ENCODE measurements at regions not wholly inside any gene's neighbourhood (a gene's known extent, or its start where the extent isn't known, plus 50 kb on each side); places are given as distances from the start of the nearest gene placed in this dataset.
A peak's percentile ranks its signal among the peaks of the same experiment; 100 is the strongest.

GRCh38 chr14:29217813-29218450 lies 451.3 kb downstream of the FOXG1 start:
- DNase-seq (ENCODE audit: low read depth): no peak

DNA sequence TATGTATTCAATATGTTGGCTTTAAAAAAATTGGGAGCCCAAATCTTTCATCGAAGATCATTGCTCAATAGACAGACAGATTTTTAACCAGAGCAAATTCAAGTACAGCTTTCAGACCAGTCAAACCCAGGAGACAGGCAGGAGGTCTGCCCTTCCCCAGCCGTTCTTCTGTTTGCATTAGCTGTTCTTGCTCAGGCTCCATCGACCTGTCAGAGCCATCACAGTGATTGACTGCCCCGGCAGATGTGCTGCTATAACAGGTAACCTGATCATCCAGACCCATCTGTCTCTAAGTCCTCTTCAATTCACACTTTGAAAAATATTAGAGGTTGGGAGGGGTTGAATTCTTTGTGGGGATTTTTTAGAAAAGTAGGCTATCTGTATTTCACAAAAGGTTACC lies 453.5 kb downstream of the FOXG1 start:
- no peak for DNase-seq (ENCODE audit: low read depth)

GRCh38 chr14:29220566-29220965 lies 454.0 kb downstream of the FOXG1 start:
- DNase-seq (ENCODE audit: low read depth): no peak

- DNase-seq (ENCODE audit: low read depth): no peak
Measured at GRCh38 chr14:29222006-29222405, 455.4 kb downstream of the FOXG1 start.

DNA sequence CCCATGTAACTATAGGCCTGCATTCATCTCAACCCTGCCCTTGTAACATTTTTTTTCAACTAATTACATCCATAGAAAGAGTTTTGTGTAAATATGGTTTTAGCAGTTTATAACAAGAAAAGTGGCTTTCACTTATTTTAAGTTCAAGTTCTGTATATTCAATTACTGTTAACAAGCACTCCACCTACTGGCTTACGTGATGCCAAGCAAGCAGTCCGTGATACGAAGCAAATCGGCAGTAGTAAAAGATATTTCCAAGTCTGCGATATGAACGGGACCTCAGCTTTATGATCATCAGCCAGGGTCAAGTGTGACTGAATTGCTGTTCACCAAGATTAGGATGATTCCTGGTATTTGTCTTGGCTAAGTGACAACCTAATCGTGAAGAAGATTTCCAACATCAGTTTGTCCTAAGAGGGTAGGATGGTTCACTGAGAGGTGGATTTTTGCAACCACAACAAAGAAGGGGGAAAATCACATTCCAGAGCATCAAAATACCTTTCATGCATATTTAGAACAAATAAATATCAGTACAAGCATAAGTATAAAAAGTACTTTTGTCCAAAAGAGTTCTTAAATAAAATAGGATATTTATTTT lies 456.2 kb downstream of the FOXG1 start:
- peak; percentile 39 for DNase-seq (ENCODE audit: low read depth)

- DNase-seq (ENCODE audit: low read depth): no peak
Measured at GRCh38 chr14:29223947-29224346, 457.4 kb downstream of the FOXG1 start.

- peak; percentile 32 for DNase-seq (ENCODE audit: low read depth)
Measured at GRCh38 chr14:29227631-29228030, 461.0 kb downstream of the FOXG1 start.

DNA sequence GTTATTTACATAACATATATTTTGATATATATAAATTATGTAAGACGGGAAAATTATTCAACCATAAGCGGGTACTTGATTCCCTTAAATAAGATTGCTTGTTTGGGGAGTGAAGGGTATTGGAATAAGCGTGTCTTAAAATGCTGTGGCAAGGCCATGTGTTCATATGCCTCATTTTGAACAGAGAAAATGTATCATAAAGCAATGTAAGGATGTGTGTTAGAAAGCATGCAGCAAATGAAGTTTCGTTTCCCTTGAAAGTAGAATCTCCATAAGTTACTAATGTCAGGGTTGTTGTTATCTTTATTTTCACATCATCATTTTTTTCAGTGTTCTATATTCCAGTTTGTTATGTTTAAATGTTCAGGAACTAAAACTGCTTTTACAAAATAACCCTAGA lies 465.6 kb downstream of the FOXG1 start:
- DNase-seq (ENCODE audit: low read depth): no peak

- no peak for DNase-seq (ENCODE audit: low read depth)
Measured at GRCh38 chr14:29232711-29233110, 466.1 kb downstream of the FOXG1 start.

- no peak for DNase-seq (ENCODE audit: low read depth)
Measured at GRCh38 chr14:29233188-29233587, 466.6 kb downstream of the FOXG1 start.

DNA sequence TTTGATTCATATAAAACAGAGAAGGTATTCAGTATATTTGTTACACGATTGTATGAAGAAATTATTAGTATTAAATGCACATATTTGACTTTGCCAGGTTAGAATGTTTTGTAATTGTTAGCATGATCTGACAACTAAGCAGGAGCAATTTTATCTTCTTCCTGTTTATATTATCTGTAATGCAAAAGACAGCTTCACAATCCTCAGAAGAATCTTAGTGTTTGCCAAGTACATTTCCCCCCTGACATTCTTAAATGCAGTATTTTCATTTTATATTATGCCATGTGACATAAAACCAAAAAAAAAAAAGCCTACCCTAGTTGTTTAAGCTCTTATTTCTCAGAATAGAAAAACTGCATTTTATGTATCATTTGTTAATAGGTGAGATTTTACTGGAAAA lies 469.4 kb downstream of the FOXG1 start:
- DNase-seq (ENCODE audit: low read depth): no peak

DNA sequence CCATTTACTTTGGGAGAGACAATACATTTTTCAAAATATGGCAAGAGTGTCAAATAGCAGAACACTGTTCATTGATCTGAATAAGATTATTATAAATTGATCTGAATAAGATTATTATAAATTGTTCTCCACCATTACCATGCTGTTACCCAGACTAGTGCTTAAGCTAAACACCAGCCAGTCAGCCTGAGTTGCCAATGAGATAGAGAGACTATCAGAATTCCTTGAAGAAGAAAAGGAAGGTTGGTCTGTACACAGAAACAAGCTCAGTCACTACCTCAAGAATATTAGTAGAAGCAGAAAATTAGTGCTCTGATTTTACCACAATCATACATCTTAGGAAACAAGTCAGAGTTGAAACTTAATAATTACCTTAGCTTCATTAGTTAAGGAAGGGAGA lies 469.8 kb downstream of the FOXG1 start:
- no peak for DNase-seq (ENCODE audit: low read depth)

DNA sequence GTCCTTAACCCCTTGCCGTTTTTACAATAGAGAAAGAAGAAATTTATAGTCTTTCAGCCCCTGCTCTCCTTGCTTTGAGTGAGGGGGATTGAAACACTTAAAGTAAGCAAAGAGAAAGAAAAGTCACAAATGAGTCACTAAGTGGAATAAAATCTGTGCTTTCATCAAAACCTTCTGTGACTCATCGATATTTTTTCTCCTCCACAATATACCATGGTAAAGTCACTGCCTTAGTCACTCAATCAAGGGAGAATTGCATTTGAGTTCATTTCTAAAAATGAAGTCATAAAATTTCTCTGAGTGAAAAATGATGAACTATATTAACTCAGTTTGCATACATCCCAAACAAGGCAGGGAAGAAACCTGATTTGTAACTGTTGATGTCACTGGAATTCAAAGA lies 470.3 kb downstream of the FOXG1 start:
- DNase-seq (ENCODE audit: low read depth): peak; percentile 68

- DNase-seq (ENCODE audit: low read depth): peak; percentile 60
Measured at GRCh38 chr14:29240066-29240465, 473.5 kb downstream of the FOXG1 start.

DNA sequence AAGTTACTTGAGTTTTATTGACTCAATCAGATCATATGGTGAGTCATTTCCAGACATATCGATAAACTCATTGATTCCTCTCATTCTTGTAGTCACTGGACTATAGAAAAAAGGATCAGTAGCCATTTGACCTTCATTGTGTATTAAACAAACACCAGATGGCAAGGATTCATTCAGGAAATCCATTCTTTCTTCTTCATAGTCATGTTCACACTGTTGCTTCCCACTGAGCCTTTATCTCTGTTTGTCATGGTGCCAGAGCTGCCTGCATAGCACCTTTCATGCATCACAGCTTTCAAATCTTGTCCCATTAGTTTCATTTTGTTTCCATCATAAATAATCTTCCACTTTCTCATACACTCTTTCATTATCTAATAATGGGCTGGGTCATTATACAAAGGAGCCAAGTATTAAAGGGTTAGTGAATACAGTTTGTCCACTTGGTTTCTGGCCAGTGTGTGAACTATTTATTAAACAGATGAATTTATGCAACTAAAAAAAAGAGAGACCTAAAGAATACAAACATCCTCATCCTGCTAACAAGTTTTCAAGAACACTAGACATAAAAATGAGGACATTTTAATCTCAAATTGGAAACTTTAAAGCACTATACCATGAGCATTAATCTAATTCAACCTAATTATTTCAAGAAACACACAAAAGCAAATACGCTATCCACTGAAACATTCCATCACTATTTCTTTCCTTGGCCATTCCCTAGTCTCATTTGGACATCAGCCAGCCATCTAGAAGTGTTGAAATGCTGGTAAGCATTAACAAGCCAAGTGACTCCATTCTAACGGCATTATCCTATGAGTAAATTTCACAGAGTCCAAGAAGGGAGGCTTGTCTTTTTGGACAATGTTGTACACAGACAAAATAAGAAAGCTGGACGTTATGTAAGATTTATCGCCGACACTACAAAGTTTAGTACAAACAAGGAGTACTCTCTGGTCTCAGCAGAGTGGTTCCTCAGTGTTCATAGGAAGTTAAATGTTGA lies 476.5 kb downstream of the FOXG1 start:
- peak; percentile 40 for DNase-seq (ENCODE audit: low read depth)

- no peak for DNase-seq (ENCODE audit: low read depth)
Measured at GRCh38 chr14:29255692-29256091, 489.1 kb downstream of the FOXG1 start.

GRCh38 chr14:29262979-29263378 lies 496.4 kb downstream of the FOXG1 start:
- no peak for DNase-seq (ENCODE audit: low read depth)

GRCh38 chr14:29264865-29265264 lies 498.3 kb downstream of the FOXG1 start:
- DNase-seq (ENCODE audit: low read depth): no peak

DNA sequence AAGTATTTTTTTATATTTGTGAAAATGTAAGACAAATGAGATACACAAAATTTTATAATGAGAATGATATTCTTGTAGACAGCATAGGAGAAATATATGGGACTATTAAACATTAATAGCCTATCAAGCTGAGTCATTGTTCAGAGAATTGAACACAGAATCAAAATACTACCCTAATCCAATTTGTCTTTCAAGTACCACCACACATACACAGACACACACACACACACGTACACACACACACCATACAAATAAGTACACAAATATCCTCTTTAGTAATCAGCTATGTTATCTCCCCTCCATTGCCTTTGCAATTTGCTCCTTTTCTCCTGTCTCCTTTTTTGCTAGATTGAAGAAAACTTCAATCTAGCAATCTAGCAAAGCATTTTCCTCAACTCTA lies 499.3 kb downstream of the FOXG1 start:
- no peak for DNase-seq (ENCODE audit: low read depth)

- DNase-seq (ENCODE audit: low read depth): no peak
Measured at GRCh38 chr14:29271669-29272068, 505.1 kb downstream of the FOXG1 start.

DNA sequence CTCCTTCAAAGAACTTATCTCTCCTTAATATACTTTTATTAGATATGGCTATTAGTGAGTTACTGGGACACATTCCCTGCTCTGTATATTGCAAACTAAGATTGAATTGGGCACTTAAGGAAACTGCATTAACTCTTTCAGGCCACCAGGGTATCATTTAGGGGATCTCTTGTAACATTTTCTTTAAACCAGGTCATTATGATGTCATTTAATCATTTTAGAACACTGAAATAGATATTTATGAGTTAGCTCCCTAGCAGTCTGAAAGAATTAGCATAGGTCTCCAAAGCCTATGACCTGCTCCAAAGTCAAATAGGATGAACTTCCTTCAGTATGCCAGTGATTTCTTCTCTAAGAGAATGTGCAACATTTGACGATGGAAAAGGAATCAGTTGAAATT lies 506.9 kb downstream of the FOXG1 start:
- no peak for DNase-seq (ENCODE audit: low read depth)

DNA sequence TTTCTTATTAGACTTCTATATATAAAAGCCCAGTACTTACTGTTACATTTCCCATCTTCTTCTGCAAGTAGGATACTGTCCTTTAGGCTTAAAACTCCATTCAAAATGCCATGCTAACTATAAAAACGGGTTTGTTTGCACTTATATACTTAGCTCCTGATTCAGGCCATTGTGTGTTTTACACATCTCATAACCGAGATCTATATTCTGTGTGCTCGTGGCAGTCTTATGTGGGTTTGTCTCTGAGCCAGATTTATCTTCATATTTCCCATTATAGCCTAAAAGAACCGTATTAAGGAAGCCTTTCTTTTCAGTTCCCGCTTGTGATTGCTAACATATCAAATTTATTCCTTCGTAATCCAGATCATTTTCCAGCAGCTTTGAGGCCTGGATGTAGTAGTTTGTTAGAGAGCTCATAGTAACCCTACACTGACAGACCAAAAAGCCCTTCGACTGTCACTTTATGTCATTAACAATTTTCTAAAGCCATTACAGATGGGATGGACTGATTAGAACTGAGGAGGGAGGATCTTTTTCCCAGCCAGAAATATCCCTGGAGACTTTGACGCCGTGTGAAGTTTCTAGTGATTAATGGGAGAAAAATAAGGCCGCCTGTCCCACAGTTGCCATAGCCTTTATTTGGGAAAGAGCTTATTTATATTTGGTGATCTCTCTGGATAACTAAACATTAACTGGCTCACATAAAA lies 508.5 kb downstream of the FOXG1 start:
- no peak for DNase-seq (ENCODE audit: low read depth)

Data from RPMI7951 (cell line).